Activated T-cell treated with anti-CD3 and anti-CD28 coated beads, Interleukin-2, amount 50 U/mL, for 24 hours (primary cell): ENCODE measurements at regions not wholly inside any gene's neighbourhood (a gene's known extent, or its start where the extent isn't known, plus 50 kb on each side); places are given as distances from the start of the nearest gene placed in this dataset.

ENCODE experiments used
- DNase-seq: peaks from one replicate; pipeline ENCODE4 v3.0.0-alpha.2; 2020
- H3K27ac Mint-ChIP-seq: 2 replicates; pipeline ENCODE4 v1.8.0; 2020; ENCODE audit warnings: mild to moderate bottlenecking, mixed read lengths
- H3K27me3 Mint-ChIP-seq: 2 replicates; pipeline ENCODE4 v1.8.0; 2020; ENCODE audit warnings: mixed read lengths
- H3K36me3 Mint-ChIP-seq: 2 replicates; pipeline ENCODE4 v1.8.0; 2020; ENCODE audit warnings: low read depth, mixed read lengths
- H3K4me1 Mint-ChIP-seq: 2 replicates; pipeline ENCODE4 v1.8.0; 2020; ENCODE audit warnings: low read depth, mixed read lengths
- H3K4me3 Mint-ChIP-seq: 2 replicates; pipeline ENCODE4 v1.8.0; 2020; ENCODE audit warnings: mild to moderate bottlenecking, moderate library complexity, mixed read lengths
- H3K9me3 Mint-ChIP-seq: 2 replicates; pipeline ENCODE4 v1.8.0; 2020; ENCODE audit warnings: mixed read lengths

DNA sequence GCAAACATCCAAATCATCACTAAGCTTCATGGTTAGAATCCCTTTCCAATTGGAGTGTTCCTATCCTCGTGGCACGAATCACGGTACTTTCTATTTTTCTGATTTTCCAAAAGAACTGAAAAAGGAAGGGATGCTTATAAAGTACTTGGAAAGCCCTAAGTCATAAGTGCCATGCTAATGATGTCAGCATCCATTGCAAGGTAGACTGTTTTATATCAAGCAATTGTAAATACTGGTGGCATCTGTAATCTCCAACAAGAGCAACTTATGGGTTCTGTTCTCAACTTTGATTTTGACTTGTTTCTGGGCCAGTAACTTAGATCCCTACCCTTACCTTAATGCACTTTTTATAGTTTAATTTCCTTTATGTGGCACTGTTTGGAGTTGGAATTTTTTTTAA lies 619.5 kb downstream of the BCL11A start:
- Mint-ChIP-seq H3K27me3 (no peaks in the 10 kb centered on the region), H3K27ac (no peak overlapping the region), H3K36me3 (no peaks in the 10 kb centered on the region), H3K4me3 (no peak overlapping the region), H3K4me1 (no peaks in the 10 kb centered on the region), H3K9me3 (peaks cover 2% of the 10 kb centered on the region)
- no peak for DNase-seq

DNA sequence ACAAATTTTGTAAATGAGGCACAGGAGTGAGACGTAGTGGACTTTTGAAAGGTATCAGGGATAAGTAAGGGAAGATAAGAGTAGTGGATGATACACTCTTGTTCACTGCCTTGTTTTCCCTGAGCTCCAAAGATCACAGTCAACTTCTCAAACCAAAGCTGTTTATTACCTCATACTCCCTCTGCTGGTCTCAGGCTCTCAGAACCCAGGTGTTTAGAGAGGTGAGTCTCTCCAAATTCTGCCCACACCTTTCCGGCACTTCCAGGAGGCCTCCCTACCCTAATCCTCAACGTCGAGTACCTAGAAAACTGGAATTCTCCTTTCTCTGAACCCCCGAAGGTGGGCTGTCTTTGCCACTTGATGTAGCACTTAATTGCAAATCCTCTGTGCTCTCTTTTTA lies 621.1 kb downstream of the BCL11A start:
- Mint-ChIP-seq H3K27ac (no peak overlapping the region), H3K36me3 (no peaks in the 10 kb centered on the region), H3K27me3 (no peaks in the 10 kb centered on the region), H3K4me3 (no peak overlapping the region), H3K4me1 (no peaks in the 10 kb centered on the region), H3K9me3 (peaks cover 2% of the 10 kb centered on the region)
- no peak for DNase-seq

DNA sequence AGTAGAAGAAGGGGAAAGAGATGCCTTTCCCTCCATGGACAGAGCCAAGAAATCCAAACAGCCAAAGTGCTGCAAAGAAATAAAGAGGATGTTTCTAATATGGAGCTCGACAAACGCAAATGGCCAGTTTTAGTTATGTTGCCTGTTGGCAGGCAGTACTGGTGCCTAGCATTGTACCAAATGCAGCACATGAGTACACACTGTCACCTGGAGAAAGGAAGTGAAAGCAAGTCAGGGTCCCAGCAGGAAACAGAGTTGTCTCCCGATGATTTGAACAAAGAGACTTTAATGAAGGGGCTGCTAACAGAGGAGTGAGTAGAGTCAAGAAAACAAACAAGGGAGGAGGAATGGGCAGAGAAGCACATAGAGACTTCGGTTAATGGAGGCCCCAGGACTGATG lies 623.0 kb downstream of the BCL11A start:
- Mint-ChIP-seq H3K36me3 (no peaks in the 10 kb centered on the region), H3K4me3 (no peak overlapping the region), H3K4me1 (no peaks in the 10 kb centered on the region), H3K9me3 (peaks cover 2% of the 10 kb centered on the region), H3K27me3 (no peaks in the 10 kb centered on the region), H3K27ac (no peak overlapping the region)
- DNase-seq, result no peak

DNA sequence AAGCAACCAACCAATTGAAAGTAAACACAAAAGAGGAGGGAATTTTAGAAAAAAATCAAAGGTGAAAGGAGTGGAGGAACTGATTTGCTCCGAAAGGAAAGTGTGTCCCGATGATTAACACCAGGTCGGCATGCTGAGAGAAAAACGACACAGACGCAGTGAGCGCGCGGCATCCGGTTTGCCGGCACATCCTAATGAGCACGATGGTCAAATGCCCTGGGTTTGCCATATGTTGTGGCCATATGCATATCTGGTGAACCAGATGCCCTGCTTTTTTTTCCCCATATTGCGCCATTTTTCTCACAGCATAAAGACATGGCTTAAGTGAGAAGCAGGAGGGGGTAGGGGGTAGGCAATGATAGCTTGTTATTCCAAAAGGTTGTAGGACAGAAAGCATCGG lies 626.7 kb downstream of the BCL11A start:
- Mint-ChIP-seq H3K4me3 (no peak overlapping the region), H3K9me3 (peaks cover 2% of the 10 kb centered on the region), H3K4me1 (no peaks in the 10 kb centered on the region), H3K36me3 (no peaks in the 10 kb centered on the region), H3K27me3 (no peaks in the 10 kb centered on the region), H3K27ac (no peak overlapping the region)
- DNase-seq, result no peak

DNA sequence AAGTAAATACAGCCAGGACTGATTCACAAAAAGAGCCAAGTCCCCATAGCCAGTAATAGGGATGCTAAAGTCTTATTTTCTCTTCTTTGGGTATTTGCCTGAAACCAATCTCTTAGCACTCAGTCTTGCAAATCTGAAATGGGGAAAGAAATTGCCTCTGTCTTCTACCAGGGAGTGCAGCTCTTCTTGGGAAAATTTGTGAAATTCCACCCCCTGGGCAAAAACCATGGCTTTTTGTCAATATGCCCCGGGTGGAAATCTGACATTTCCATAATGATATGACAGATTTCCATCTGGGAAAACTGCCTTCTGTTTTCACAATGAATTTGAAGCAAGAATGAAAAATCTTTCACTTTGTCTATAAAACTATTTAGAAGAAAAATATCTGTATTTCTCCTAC lies 628.1 kb downstream of the BCL11A start:
- peaks cover 5% of the 10 kb centered on the region for H3K4me1 Mint-ChIP-seq
- H3K4me3 Mint-ChIP-seq, result no peak overlapping the region
- no peaks in the 10 kb centered on the region for H3K36me3 Mint-ChIP-seq
- no peak overlapping the region for H3K27ac Mint-ChIP-seq
- H3K27me3 Mint-ChIP-seq, result no peaks in the 10 kb centered on the region
- H3K9me3 Mint-ChIP-seq, result no peaks in the 10 kb centered on the region
- no peak for DNase-seq

DNA sequence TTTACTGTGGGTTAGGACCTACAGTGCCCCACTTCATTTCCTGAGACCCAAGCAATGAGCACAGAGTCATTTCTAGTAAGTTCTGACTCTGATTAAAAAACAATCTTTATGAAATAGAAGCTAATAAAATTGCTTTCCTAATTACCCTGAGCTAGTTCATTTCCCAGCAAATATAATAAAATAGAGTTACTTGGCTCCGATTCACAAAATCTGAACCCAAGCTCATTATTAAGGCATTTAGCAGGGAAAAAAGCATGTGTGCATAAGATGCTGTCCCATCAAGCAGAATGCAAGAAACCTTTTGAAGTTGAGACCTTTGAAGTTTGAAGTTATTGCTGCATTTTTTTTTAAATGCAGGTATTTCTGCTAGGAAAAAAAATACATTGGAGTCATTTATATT lies 629.1 kb downstream of the BCL11A start:
- Mint-ChIP-seq H3K9me3 (no peaks in the 10 kb centered on the region), H3K27me3 (no peaks in the 10 kb centered on the region), H3K4me1 (peaks cover 14% of the 10 kb centered on the region), H3K4me3 (no peak overlapping the region), H3K27ac (no peak overlapping the region), H3K36me3 (no peaks in the 10 kb centered on the region)
- DNase-seq, result no peak

DNA sequence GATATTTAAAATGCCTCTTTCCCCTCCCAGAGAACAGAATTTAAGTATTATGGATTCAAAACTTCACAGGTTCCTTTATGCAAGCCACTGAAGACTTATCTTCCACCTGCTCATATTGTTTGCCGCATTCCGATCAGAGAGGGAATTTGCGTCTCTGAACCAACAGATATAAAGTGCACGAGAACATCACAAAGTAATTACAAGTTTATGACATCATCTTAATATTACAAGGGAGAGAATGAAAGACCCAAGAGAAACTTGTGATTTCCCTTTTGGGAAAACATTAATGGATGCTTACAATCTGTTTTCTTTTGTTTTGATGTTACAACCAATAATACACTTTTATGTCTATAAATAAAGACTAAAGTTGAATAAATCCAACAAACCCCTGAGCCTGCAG lies 631.0 kb downstream of the BCL11A start:
- Mint-ChIP-seq H3K27me3 (no peaks in the 10 kb centered on the region), H3K4me1 (peaks cover 14% of the 10 kb centered on the region), H3K27ac (no peak overlapping the region), H3K4me3 (no peak overlapping the region), H3K36me3 (no peaks in the 10 kb centered on the region), H3K9me3 (no peaks in the 10 kb centered on the region)
- DNase-seq, result no peak

DNA sequence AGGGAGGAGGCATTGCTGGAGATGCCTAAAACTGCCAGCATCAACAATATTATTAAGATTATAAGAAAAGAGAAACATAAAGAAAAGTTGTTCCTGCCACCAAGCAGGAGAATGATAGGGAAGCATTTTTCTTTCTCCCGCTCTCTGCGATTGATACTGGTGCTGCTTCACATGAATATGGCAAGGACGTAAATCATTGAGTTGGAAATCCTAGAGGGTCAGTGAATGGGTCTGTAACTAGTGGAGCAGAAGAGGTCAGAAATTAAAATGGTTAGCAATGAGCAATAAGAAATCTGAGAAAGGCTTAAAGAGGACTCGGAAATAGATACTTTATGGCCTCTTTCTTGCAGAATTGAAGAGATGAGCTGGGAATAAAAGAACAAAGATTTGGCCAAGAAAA lies 631.7 kb downstream of the BCL11A start:
- Mint-ChIP-seq H3K27ac (no peak overlapping the region), H3K36me3 (no peaks in the 10 kb centered on the region), H3K9me3 (no peaks in the 10 kb centered on the region), H3K4me1 (peaks cover 14% of the 10 kb centered on the region), H3K4me3 (no peak overlapping the region), H3K27me3 (no peaks in the 10 kb centered on the region)
- DNase-seq, result no peak

DNA sequence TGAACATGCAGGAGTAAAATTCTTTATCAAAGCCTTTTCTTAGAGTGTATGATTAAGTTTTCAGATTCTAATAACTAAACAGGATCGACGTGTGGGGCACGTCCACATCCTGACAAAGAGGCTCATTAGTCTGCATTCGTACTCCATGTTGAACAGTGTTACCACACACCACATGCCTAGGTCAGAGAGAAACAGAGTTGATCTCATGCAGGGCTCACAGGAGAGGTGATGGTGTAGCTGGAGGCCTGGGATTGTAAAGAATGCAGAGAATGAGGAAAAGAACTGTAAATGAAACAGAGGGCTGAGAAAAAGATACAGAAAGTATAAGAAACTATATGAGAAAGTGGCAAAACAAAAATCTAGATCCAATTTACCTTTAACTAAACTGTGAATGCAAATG lies 632.5 kb downstream of the BCL11A start:
- no peaks in the 10 kb centered on the region for H3K36me3 Mint-ChIP-seq
- H3K4me3 Mint-ChIP-seq, result no peak overlapping the region
- H3K27ac Mint-ChIP-seq, result no peak overlapping the region
- no peaks in the 10 kb centered on the region for H3K27me3 Mint-ChIP-seq
- no peak for DNase-seq
- peaks cover 14% of the 10 kb centered on the region for H3K4me1 Mint-ChIP-seq
- no peaks in the 10 kb centered on the region for H3K9me3 Mint-ChIP-seq

DNA sequence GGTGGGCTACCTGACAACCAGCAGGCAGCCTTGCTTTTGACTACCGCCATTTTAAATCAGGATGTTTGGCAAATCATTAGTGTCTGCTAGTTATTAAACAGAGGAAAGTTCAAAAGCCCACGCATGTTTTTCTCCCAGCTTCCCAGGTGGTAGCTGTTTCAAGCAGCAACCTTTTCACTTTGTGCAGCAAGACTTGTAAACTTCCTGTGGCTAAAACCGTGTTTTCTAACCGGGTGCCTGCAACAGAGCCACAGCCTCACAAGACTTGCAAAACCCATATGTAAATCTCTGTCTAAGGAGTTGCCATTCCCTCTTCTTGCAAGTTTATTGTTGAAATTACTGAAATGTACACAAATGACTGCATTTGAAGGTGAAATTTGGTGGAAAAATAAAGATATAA lies 633.1 kb downstream of the BCL11A start:
- H3K4me1 Mint-ChIP-seq, result peaks cover 14% of the 10 kb centered on the region
- no peaks in the 10 kb centered on the region for H3K9me3 Mint-ChIP-seq
- H3K4me3 Mint-ChIP-seq, result no peak overlapping the region
- no peaks in the 10 kb centered on the region for H3K36me3 Mint-ChIP-seq
- no peak for DNase-seq
- no peak overlapping the region for H3K27ac Mint-ChIP-seq
- H3K27me3 Mint-ChIP-seq, result no peaks in the 10 kb centered on the region

DNA sequence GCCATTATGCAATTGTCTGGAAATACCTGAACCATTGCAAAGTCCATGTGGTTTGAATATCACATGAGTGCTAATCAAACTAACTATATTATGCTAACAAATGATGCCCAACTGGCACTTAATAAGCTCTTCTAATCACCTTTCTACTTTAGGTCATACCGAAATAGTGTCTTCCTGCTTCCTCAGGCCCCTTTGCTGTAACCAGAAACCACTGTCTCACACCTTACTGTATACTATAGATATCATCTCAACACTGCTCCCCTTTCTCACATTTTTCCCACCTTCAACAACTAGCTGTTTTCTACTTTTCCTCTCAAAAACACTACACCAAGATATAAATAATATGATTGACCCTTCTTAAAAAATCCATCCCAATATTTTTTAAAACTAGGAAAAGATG lies 633.9 kb downstream of the BCL11A start:
- no peaks in the 10 kb centered on the region for H3K9me3 Mint-ChIP-seq

DNA sequence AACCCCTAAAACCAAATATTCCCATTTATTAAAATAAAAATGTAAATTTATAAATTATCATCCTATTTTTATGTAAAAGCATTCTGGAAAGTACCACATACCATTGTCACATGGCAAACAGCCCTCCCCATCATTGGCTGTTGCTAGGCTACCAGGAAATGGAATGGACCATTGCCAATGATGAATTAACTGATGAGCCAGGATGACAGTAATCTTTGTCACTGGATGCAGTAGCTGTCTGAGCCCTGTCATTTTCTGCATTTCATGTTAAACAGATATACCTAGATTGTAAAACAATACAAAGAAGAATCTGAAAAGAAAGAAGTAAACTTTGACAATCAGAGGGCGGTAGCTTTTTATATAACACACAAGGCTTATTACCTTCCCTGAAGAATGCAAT lies 641.4 kb downstream of the BCL11A start:
- Mint-ChIP-seq H3K9me3 (no peaks in the 10 kb centered on the region), H3K27me3 (no peaks in the 10 kb centered on the region), H3K4me3 (no peak overlapping the region), H3K36me3 (no peaks in the 10 kb centered on the region), H3K4me1 (peaks cover 19% of the 10 kb centered on the region), H3K27ac (no peak overlapping the region)
- no peak for DNase-seq

More for the DNA sequence above, 633.9 kb downstream of the BCL11A start:
- Mint-ChIP-seq H3K27me3 (no peaks in the 10 kb centered on the region), H3K4me1 (peaks cover 14% of the 10 kb centered on the region), H3K36me3 (no peaks in the 10 kb centered on the region), H3K27ac (no peak overlapping the region), H3K4me3 (no peak overlapping the region)
- DNase-seq, result no peak

DNA sequence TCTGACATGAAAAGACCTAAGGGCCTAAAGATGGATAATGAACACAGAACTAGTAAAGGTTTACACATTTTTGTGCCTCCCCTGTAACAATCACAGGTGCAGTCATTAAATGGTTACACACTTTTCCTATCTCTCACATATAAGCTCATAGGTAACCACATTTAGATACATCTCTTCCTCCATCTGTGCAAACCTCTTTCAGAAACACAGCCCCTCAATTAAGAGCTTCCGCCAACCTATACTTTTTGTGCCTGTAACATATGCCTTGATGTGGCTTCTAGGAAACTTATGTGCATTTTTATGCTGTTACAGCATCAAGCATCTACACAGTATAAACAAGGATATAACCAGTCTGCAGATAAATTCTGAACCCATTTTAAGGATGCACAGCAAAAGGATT lies 643.3 kb downstream of the BCL11A start:
- Mint-ChIP-seq H3K27ac (no peak overlapping the region), H3K9me3 (no peaks in the 10 kb centered on the region), H3K4me1 (peaks cover 19% of the 10 kb centered on the region), H3K27me3 (no peaks in the 10 kb centered on the region), H3K4me3 (no peak overlapping the region), H3K36me3 (no peaks in the 10 kb centered on the region)
- DNase-seq, result no peak

DNA sequence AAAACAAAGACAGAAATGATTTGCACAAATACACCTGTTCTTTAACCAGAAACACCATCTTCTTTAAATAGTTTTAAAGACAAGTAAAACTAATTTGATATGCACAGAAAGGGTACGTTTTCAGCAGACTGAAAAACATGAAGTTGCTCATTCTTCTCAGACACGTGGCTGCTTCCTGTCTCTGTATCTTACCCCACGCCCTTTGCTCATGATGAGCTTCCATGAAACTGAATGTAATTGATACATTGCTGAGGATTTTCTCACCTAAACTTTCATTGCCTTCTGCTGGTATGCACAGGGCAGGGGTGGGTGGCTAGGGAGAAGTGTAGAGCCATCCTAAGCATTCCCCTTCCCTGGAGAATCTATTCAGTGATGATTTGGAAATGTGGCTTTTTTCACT lies 644.3 kb downstream of the BCL11A start:
- peaks cover 19% of the 10 kb centered on the region for H3K4me1 Mint-ChIP-seq

DNA sequence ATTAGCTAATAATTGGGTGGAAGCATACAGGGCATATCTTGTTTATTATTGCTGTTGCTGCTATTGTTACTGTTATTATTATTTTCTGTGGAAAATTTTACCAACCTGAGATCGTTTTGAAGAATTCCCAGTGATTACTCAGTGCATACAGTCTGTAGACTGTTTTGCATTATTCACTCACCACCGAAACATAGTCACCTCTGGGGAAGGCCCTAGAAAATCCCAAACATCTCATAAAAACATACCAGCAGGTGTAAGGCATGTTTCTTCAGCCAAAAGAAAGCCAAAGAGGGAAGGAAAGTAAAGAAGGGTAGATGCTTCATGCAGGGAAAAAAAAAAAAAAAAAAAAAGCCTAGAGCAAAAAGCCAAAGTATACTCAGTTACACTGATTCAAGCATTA lies 647.7 kb downstream of the BCL11A start:
- Mint-ChIP-seq H3K27ac (no peak overlapping the region), H3K4me3 (no peak overlapping the region), H3K27me3 (no peaks in the 10 kb centered on the region), H3K36me3 (no peaks in the 10 kb centered on the region), H3K9me3 (no peaks in the 10 kb centered on the region), H3K4me1 (peaks cover 19% of the 10 kb centered on the region)
- DNase-seq, result no peak

More for the DNA sequence above, 644.3 kb downstream of the BCL11A start:
- H3K4me3 Mint-ChIP-seq, result no peak overlapping the region
- DNase-seq, result no peak
- H3K27ac Mint-ChIP-seq, result no peak overlapping the region
- H3K9me3 Mint-ChIP-seq, result no peaks in the 10 kb centered on the region
- H3K27me3 Mint-ChIP-seq, result no peaks in the 10 kb centered on the region
- no peaks in the 10 kb centered on the region for H3K36me3 Mint-ChIP-seq

DNA sequence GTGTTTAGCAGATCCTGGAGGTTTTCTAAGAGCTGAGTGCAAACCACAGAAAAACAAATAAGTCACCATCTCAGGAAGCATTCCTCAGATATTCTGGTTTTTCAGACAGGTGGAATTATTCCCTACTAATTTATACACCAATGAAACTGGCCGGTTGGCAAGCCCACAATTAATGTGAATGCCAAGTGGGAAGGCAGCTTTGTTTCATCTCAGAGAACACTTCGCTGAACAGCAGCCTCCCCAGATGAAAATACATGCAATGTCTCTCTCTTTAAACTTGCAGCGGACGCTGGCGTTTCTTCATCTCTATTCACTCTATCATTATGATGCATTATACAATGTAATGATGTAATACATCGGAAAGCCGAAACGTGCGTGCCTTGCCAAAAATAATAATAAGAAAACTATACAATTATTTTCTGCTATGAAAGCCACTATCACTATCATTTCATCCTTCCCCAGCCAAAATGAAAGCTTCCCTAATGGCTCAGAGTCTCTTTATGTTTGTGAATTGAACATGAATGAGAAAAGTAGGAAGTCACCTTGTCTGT lies 649.4 kb downstream of the BCL11A start:
- Mint-ChIP-seq H3K4me3 (no peak overlapping the region), H3K36me3 (no peaks in the 10 kb centered on the region), H3K27me3 (no peaks in the 10 kb centered on the region), H3K9me3 (no peaks in the 10 kb centered on the region), H3K27ac (no peak overlapping the region), H3K4me1 (peaks cover 6% of the 10 kb centered on the region)
- DNase-seq, result no peak
